Fibroblast of skin of left quadriceps (primary cell): ENCODE measurements at regions not wholly inside any gene's neighbourhood (a gene's known extent, or its start where the extent isn't known, plus 50 kb on each side); places are given as distances from the start of the nearest gene placed in this dataset.
"Not testable (repeated sequence)": the region's sequence is repeated elsewhere in the genome, so short reads cannot be mapped to it uniquely, and the experiment has no call there.

Experiments
- DNase-seq, 2 experiments: peaks; one replicate each; pipeline ENCODE4 v3.0.0-alpha.2; 2013; ENCODE audit warnings: low read depth in 2 of 2

- DNase-seq, result no peak
These were observed 236.8 kb downstream of the ENC1 start for GRCh38 chr5:74403771-74404170.

- DNase-seq, result no peak
These were observed 238.0 kb downstream of the ENC1 start for GRCh38 chr5:74402553-74402952.

GRCh38 chr5:74401946-74402320, 238.6 kb downstream of the ENC1 start:
- DNase-seq, result no peak

GRCh38 chr5:74401281-74401945, 239.1 kb downstream of the ENC1 start:
- no peak for DNase-seq

- no peak for DNase-seq
These were observed 240.5 kb downstream of the ENC1 start for GRCh38 chr5:74400067-74400466.

- no peak for DNase-seq
These were observed 243.5 kb downstream of the ENC1 start for GRCh38 chr5:74396913-74397622.

GRCh38 chr5:74394916-74395880, 245.3 kb downstream of the ENC1 start:
- no peak for DNase-seq

- no peak for DNase-seq
These were observed 246.0 kb downstream of the ENC1 start for GRCh38 chr5:74394528-74394915.

- DNase-seq, result no peak
These were observed 246.6 kb downstream of the ENC1 start for GRCh38 chr5:74393943-74394342.

- DNase-seq, result no peak
These were observed 247.7 kb downstream of the ENC1 start for GRCh38 chr5:74392711-74393351.

- DNase-seq, result no peak
These were observed 249.1 kb downstream of the ENC1 start for GRCh38 chr5:74391410-74391809.

- no peak for DNase-seq
These were observed 249.7 kb downstream of the ENC1 start for GRCh38 chr5:74390822-74391221.

GRCh38 chr5:74390306-74390637, 250.3 kb downstream of the ENC1 start:
- no peak for DNase-seq

- no peak for DNase-seq
These were observed 250.8 kb downstream of the ENC1 start for GRCh38 chr5:74389531-74390305.

GRCh38 chr5:74388411-74388810, 252.1 kb downstream of the ENC1 start:
- DNase-seq, result not testable (repeated sequence)

- DNase-seq, result peak; percentile 47 to 48
These were observed 253.8 kb downstream of the ENC1 start for GRCh38 chr5:74386571-74387334.

GRCh38 chr5:74384851-74385250, 255.7 kb downstream of the ENC1 start:
- peak; percentile 76 to 80 for DNase-seq

GRCh38 chr5:74382987-74383593, 257.4 kb downstream of the ENC1 start:
- peak; percentile 58 to 64 for DNase-seq

GRCh38 chr5:74382123-74382855, 258.2 kb downstream of the ENC1 start:
- no peak for DNase-seq
